ENCODE measurements at regions not wholly inside any gene's neighbourhood (a gene's known extent, or its start where the extent isn't known, plus 50 kb on each side); places are given as distances from the start of the nearest gene placed in this dataset.

DNA sequence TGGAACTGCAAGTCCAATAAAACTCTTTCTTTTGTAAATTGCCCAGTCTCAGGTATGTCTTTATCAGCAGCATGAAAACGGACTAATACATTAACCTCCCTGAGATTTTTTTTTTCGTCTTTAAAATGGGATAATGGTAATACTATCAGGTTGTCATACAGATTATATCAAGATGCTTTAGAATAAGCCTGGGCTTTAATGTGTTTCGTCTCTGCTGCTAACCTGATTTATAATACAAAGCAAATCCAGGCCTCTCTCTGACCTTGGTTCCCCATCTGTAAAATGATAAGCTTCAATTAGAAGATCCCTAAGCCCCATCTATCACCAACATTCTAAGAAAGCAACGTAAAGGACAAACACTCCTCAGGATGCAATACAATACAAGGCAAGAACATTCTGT lies 283.5 kb downstream of the LRATD1 start:
- no peaks in the 10 kb centered on the region for H3K4me1 Mint-ChIP-seq
- peaks cover 0 to 4% (median 3%) of the 10 kb centered on the region in 3 donors for H3K27me3 Mint-ChIP-seq (ENCODE audit: low read depth in 3 of 3)
- peaks cover 0 to 8% (median under 1%) of the 10 kb centered on the region in 6 donors for H3K9me3 Mint-ChIP-seq
- H3K36me3 Mint-ChIP-seq, result no peaks in the 10 kb centered on the region
- no peak overlapping the region for H3K27ac Mint-ChIP-seq
- DNase-seq, result no peak
- H3K4me3 Mint-ChIP-seq, result no peak overlapping the region

DNA sequence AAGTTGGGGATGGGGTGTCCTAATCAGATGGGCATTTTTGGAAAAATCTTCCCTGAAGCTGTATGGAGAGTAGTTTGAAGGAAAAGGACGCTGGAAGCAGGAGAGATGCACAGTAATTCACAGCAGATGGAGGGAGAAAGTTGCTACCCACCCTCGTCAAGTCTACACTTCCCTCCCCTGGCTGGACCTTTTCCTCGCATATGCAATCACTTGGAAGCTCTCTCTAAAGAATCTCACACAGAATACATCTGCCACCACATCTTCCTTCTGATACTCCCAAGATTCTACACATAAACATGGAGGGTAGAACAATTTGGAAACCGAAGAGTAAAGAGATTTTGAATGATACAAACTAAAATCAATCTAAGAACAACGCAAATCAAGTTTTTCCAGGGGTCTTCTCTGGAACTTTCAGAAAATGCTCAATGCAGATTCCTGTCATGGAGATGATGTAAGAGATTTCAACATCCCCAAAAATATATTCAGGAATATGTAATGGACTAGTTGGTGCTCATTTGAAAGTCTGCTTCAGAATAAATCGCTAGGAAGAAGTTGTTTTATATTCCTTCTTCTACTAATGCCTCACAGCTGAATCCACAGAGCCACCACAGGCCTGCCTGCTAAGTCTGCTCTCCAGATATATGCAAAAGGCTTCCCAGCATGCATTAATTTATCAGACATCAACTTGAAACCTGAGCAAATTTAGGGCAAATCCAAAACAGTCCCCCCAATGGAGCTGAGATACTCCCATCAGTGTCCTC lies 291.5 kb downstream of the LRATD1 start:
- Mint-ChIP-seq H3K36me3 (no peaks in the 10 kb centered on the region), H3K27ac (no peak overlapping the region)

GRCh38 chr2:14925471-14925870 lies 293.0 kb downstream of the LRATD1 start:
- no peaks in the 10 kb centered on the region for H3K4me1 Mint-ChIP-seq
- H3K27ac Mint-ChIP-seq, result no peak overlapping the region
- H3K9me3 Mint-ChIP-seq, result peaks cover 0 to 9% (median 3%) of the 10 kb centered on the region in 6 donors
- no peaks in the 10 kb centered on the region for H3K36me3 Mint-ChIP-seq
- peaks cover 0 to 2% (median 0%) of the 10 kb centered on the region in 3 donors for H3K27me3 Mint-ChIP-seq (ENCODE audit: low read depth in 3 of 3)
- DNase-seq, result no peak
- no peak overlapping the region for H3K4me3 Mint-ChIP-seq

More for the DNA sequence above, 291.5 kb downstream of the LRATD1 start:
- Mint-ChIP-seq H3K4me3 (no peak overlapping the region), H3K9me3 (peaks cover 0 to 9% (median 0%) of the 10 kb centered on the region in 6 donors), H3K4me1 (no peaks in the 10 kb centered on the region), H3K27me3 (ENCODE audit: low read depth in 3 of 3) (peaks cover 0 to 3% (median 0%) of the 10 kb centered on the region in 3 donors)
- DNase-seq, result no peak

- Mint-ChIP-seq H3K36me3 (no peaks in the 10 kb centered on the region), H3K27ac (no peak overlapping the region), H3K27me3 (ENCODE audit: low read depth in 3 of 3) (peaks cover 0 to 2% (median 2%) of the 10 kb centered on the region in 3 donors), H3K9me3 (peaks cover 0 to 8% (median 3%) of the 10 kb centered on the region in 6 donors), H3K4me3 (no peak overlapping the region), H3K4me1 (no peaks in the 10 kb centered on the region)
- no peak for DNase-seq
Measured at GRCh38 chr2:14927021-14927564, 294.6 kb downstream of the LRATD1 start.

DNA sequence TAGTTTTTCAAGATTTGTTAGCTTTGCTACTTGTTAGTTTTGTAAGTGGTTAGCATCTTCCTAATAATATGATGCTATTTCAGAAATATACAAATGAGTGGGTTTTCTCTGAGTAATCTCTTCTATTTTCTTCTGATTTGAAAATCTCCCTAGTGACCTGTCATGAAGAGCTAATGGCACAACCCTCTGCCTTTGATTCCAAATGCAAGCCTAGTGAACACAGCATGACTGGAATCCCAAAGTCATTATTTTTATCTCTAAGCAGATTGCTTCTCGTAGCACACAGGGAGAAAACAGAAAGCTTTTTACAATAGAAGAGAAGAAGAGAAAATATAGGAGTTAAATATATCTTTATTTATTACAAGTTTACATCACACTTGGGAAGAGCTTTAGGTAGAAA lies 295.5 kb downstream of the LRATD1 start:
- no peak for DNase-seq
- Mint-ChIP-seq H3K4me3 (no peak overlapping the region), H3K36me3 (no peaks in the 10 kb centered on the region)

DNA sequence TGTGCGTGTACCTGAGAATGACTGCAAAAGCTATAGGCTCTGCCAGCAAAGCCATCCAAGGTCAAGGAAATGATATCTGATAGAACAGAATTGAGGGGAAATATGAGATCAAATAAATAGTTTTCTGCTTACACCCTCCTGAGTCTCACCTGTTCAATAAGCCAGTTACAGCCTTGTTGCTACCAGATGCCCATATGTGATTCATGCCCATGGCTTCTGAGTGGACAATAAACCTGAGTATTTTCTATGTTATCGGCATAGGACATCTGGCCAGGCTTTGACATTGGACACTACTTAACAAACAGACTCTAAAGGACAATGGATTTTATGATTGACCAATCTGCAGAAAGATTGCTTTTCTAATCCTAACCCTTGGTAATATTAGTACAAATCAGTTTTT lies 297.9 kb downstream of the LRATD1 start:
- Mint-ChIP-seq H3K4me3 (no peak overlapping the region), H3K36me3 (no peaks in the 10 kb centered on the region), H3K27ac (no peak overlapping the region), H3K27me3 (ENCODE audit: low read depth in 3 of 3) (peaks cover 0 to 5% (median 1%) of the 10 kb centered on the region in 3 donors), H3K4me1 (no peaks in the 10 kb centered on the region), H3K9me3 (peaks cover 0 to 11% (median 2%) of the 10 kb centered on the region in 6 donors)
- DNase-seq, result no peak

More for the DNA sequence above, 295.5 kb downstream of the LRATD1 start:
- Mint-ChIP-seq H3K9me3 (peaks cover 0 to 5% (median 2%) of the 10 kb centered on the region in 6 donors), H3K27me3 (ENCODE audit: low read depth in 3 of 3) (peaks cover 0 to 2% (median 2%) of the 10 kb centered on the region in 3 donors), H3K27ac (no peak overlapping the region), H3K4me1 (no peaks in the 10 kb centered on the region)

- H3K36me3 Mint-ChIP-seq, result no peaks in the 10 kb centered on the region
- no peaks in the 10 kb centered on the region for H3K4me1 Mint-ChIP-seq
Measured at GRCh38 chr2:14932285-14932684, 299.8 kb downstream of the LRATD1 start.

DNA sequence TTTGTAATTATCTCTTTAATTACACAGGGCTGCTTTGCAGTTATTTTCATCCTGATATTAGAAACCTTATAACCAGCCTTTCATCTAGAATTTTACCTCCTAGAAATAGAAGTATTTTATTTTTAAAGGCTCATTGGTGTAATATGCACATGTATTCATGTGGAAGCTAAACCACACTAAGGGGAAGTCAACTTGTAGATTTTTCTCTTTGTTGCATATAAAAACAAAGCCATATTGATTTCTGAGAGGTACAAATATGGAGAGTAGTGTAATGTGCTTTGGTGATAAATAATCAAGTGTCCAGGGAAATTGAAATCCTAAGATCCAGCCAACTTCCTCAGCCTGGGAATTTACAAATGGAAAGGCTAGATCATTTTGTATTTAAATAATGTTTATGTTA lies 301.2 kb downstream of the LRATD1 start:
- H3K27ac Mint-ChIP-seq, result no peak overlapping the region
- no peaks in the 10 kb centered on the region for H3K4me1 Mint-ChIP-seq
- no peaks in the 10 kb centered on the region for H3K36me3 Mint-ChIP-seq
- peaks cover 0 to 6% (median 5%) of the 10 kb centered on the region in 3 donors for H3K27me3 Mint-ChIP-seq (ENCODE audit: low read depth in 3 of 3)
- no peak overlapping the region for H3K4me3 Mint-ChIP-seq
- peaks cover 1 to 22% (median 3%) of the 10 kb centered on the region in 6 donors for H3K9me3 Mint-ChIP-seq
- DNase-seq, result no peak

More at GRCh38 chr2:14932285-14932684, 299.8 kb downstream of the LRATD1 start:
- DNase-seq, result no peak
- no peak overlapping the region for H3K27ac Mint-ChIP-seq
- H3K9me3 Mint-ChIP-seq, result peaks cover 1 to 22% (median 4%) of the 10 kb centered on the region in 6 donors
- H3K4me3 Mint-ChIP-seq, result no peak overlapping the region
- H3K27me3 Mint-ChIP-seq (ENCODE audit: low read depth in 3 of 3), result peaks cover 0 to 6% (median 5%) of the 10 kb centered on the region in 3 donors

DNA sequence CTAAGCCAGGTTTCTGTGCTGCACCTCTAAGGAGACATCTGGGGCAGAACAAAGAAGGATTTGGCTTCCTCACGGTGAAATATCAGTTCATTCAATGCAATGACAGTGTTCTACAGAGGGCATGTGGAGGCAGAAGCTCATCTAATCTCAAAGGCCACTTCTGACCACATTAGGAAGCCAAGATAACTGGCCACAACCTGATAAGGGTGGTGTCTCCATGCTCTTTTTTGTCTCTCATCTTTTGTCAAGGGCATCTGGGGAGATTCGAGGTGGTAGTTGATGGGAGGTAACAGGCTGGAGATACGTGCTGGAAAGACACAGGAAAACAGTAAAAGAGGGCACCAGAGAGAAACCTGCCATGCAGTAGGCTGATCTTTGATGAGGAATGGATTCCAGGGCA lies 303.9 kb downstream of the LRATD1 start:
- Mint-ChIP-seq H3K4me1 (no peaks in the 10 kb centered on the region), H3K9me3 (peaks cover 1 to 27% (median 5%) of the 10 kb centered on the region in 6 donors)

GRCh38 chr2:14937336-14937735 lies 304.8 kb downstream of the LRATD1 start:
- peaks cover 2 to 28% (median 7%) of the 10 kb centered on the region in 6 donors for H3K9me3 Mint-ChIP-seq
- DNase-seq, result no peak
- no peaks in the 10 kb centered on the region for H3K4me1 Mint-ChIP-seq
- peaks cover 0 to 6% (median 3%) of the 10 kb centered on the region in 3 donors for H3K27me3 Mint-ChIP-seq (ENCODE audit: low read depth in 3 of 3)
- no peaks in the 10 kb centered on the region for H3K36me3 Mint-ChIP-seq
- no peak overlapping the region for H3K4me3 Mint-ChIP-seq
- H3K27ac Mint-ChIP-seq, result no peak overlapping the region

More for the DNA sequence above, 303.9 kb downstream of the LRATD1 start:
- H3K4me3 Mint-ChIP-seq, result no peak overlapping the region
- no peak overlapping the region for H3K27ac Mint-ChIP-seq
- H3K27me3 Mint-ChIP-seq (ENCODE audit: low read depth in 3 of 3), result peaks cover 0 to 6% (median 5%) of the 10 kb centered on the region in 3 donors
- DNase-seq, result no peak
- no peaks in the 10 kb centered on the region for H3K36me3 Mint-ChIP-seq

DNA sequence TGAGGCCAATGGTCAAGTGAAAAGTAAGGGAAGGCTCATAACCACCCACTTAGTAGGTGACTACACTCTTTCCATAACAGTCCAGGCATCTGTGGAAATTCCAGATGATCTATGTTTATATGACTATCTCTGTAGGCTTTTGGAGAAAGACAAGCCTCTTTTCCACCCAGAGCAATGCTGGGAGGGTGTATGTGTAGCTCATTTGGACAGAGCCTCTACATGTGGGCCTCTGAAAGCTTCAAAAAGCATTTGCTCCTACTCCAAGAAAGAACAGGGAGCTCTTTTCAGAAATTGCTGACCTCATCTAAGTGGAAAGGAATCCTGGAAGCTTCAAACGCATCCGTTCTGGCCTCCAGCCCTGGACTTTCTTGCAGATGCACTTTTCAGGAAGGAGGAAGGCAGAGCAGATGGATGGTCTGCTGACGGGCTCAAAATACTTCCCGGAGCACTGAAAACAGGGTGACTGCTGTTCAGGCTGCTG lies 308.7 kb downstream of the LRATD1 start:
- peaks cover 0 to 6% (median 0%) of the 10 kb centered on the region in 3 donors for H3K27me3 Mint-ChIP-seq (ENCODE audit: low read depth in 3 of 3)
- no peak for DNase-seq
- no peaks in the 10 kb centered on the region for H3K36me3 Mint-ChIP-seq
- peaks cover 4 to 35% (median 10%) of the 10 kb centered on the region in 6 donors for H3K9me3 Mint-ChIP-seq
- H3K4me3 Mint-ChIP-seq, result no peak overlapping the region
- H3K4me1 Mint-ChIP-seq, result no peaks in the 10 kb centered on the region
- no peak overlapping the region for H3K27ac Mint-ChIP-seq

DNA sequence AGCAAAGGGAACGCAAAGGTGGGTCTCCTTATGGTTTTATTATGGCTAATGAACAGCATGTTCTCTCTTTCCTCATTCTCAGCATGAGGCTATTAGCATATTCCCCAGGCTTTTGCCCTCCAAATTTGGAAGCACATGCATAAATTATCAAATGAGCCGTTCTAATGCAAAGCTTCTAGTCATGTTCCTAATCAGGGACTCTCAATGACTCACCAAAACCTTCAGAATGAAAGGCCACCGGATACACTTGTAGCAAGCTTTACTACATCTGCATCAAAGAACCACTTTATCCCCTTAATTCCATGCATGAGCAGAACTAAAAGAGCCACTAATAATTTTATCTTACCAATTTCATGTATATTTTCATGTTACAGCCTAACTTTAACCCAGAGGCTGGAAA lies 310.5 kb downstream of the LRATD1 start:
- Mint-ChIP-seq H3K4me3 (no peak overlapping the region), H3K4me1 (no peaks in the 10 kb centered on the region), H3K9me3 (peaks cover 2 to 25% (median 7%) of the 10 kb centered on the region in 6 donors), H3K36me3 (no peaks in the 10 kb centered on the region), H3K27ac (no peak overlapping the region), H3K27me3 (ENCODE audit: low read depth in 3 of 3) (peaks cover 0 to 3% (median 0%) of the 10 kb centered on the region in 3 donors)
- DNase-seq, result no peak

GRCh38 chr2:14944562-14945346 lies 312.2 kb downstream of the LRATD1 start:
- DNase-seq, result no peak
- peaks cover 0 to 3% (median 0%) of the 10 kb centered on the region in 3 donors for H3K27me3 Mint-ChIP-seq (ENCODE audit: low read depth in 3 of 3)
- peaks cover 0 to 25% (median 4%) of the 10 kb centered on the region in 6 donors for H3K9me3 Mint-ChIP-seq
- H3K27ac Mint-ChIP-seq, result no peak overlapping the region
- no peak overlapping the region for H3K4me3 Mint-ChIP-seq
- H3K36me3 Mint-ChIP-seq, result no peaks in the 10 kb centered on the region
- no peaks in the 10 kb centered on the region for H3K4me1 Mint-ChIP-seq
